H1 (cell line): ENCODE measurements at regions not wholly inside any gene's neighbourhood (a gene's known extent, or its start where the extent isn't known, plus 50 kb on each side); places are given as distances from the start of the nearest gene placed in this dataset.

Source experiments
- CTCF ChIA-PET: fragments of 300-600 bp; sonication (Branson Sonifier 250); formaldehyde crosslinking; loops from one replicate; lab custom pipeline; 2021; ENCODE audit not compliant: partially characterized antibody; lab: Charles Lee
- POLR2A ChIA-PET: fragments of 300-600 bp; sonication (Branson Sonifier 250); formaldehyde crosslinking; loops from one replicate; lab custom pipeline; 2021; ENCODE audit warnings: inconsistent platforms; ENCODE audit not compliant: partially characterized antibody; lab: Charles Lee
- DNase-seq, 2 experiments: peaks; one replicate each; pipeline versions ENCODE4 v3.0.0 to v3.0.0-alpha.2; 2010 to 2022; ENCODE audit warnings: low spot score in 2 of 2, low read depth in 1 of 2, mixed read lengths in 1 of 2
- FAIRE-seq: peaks from 2 replicates; lab custom pipeline; 2011; peaks lifted over from hg19 to GRCh38; lab: Jason Lieb, UNC
- H2AFZ ChIP-seq: 2 replicates; pipeline ENCODE4 v1.8.1; 2012; ENCODE audit warnings: low read length, inconsistent platforms
- H2AK5ac ChIP-seq: 2 replicates; pipeline ENCODE4 v1.6.1; 2013; ENCODE audit warnings: low read depth, low read length
- H2BK120ac ChIP-seq: replicated peaks from 2 replicates; pipeline ENCODE3; 2013; ENCODE audit warnings: low read depth, low read length, inconsistent platforms
- H2BK12ac ChIP-seq: 2 replicates; pipeline ENCODE4 v1.6.1; 2013; ENCODE audit warnings: low read depth, low read length
- H2BK15ac ChIP-seq: 2 replicates; pipeline ENCODE4 v1.6.1; 2013; ENCODE audit warnings: low read length
- H2BK20ac ChIP-seq: 2 replicates; pipeline ENCODE4 v1.6.1; 2013; ENCODE audit warnings: low read length
- H2BK5ac ChIP-seq: 2 replicates; pipeline ENCODE4 v1.6.1; 2013; ENCODE audit warnings: low read depth, low read length
- H3K14ac ChIP-seq: 2 replicates; pipeline ENCODE4 v1.6.1; 2013; ENCODE audit warnings: inconsistent platforms; ENCODE audit not compliant: insufficient read length
- H3K18ac ChIP-seq: 2 replicates; pipeline ENCODE4 v1.6.1; 2013; ENCODE audit warnings: low read length; ENCODE audit errors: extremely low read depth
- H3K23ac ChIP-seq: 2 replicates; pipeline ENCODE4 v1.6.1; 2013; ENCODE audit warnings: inconsistent platforms; ENCODE audit not compliant: insufficient read length
- H3K23me2 ChIP-seq: 2 replicates; pipeline ENCODE4 v1.6.1; 2013; ENCODE audit warnings: low read depth, low read length
- H3K27ac ChIP-seq: 2 replicates; pipeline ENCODE4 v1.6.1; 2011; ENCODE audit warnings: low read depth, low read length, inconsistent platforms
- H3K27me3 ChIP-seq, 4 experiments: replicated peaks in 1 of 4; 1 replicate in 1 of 4; 2 replicates in 3 of 4; pipeline versions ENCODE4 v1.6.1 to v1.8.1; 2011 to 2013; ENCODE audit warnings: low read length in 3 of 4, mild to moderate bottlenecking in 3 of 4, inconsistent platforms in 2 of 4, mixed read lengths in 2 of 4, moderate library complexity in 1 of 4; ENCODE audit not compliant: control insufficient read depth in 3 of 4, insufficient read depth in 3 of 4; ENCODE audit errors: extremely low read depth in 1 of 4
- H3K36me3 ChIP-seq, 4 experiments: 2 replicates each; pipeline versions ENCODE4 v1.6.1 to v1.8.1; 2011 to 2013; ENCODE audit warnings: mild to moderate bottlenecking in 4 of 4, low read length in 3 of 4, moderate library complexity in 2 of 4, control low read depth in 1 of 4, inconsistent platforms in 1 of 4; ENCODE audit not compliant: insufficient read depth in 4 of 4, control insufficient read depth in 2 of 4
- H3K4ac ChIP-seq: replicated peaks from 2 replicates; pipeline ENCODE3; 2013; ENCODE audit warnings: low read length, low read depth, mixed read lengths, inconsistent platforms; ENCODE audit not compliant: insufficient read length
- H3K4me1 ChIP-seq, 4 experiments: replicated peaks in 1 of 4; 1 replicate in 1 of 4; 2 replicates in 3 of 4; pipeline versions ENCODE4 v1.6.1 to v1.8.1; 2011 to 2013; ENCODE audit warnings: low read length in 3 of 4, inconsistent platforms in 2 of 4, mixed read lengths in 1 of 4; ENCODE audit not compliant: insufficient read depth in 4 of 4, control insufficient read depth in 3 of 4
- H3K4me2 ChIP-seq, 2 experiments: 2 replicates each; pipeline versions ENCODE4 v1.6.1 to v1.8.1; 2011 to 2013; ENCODE audit warnings: low read depth in 2 of 2, low read length in 2 of 2, control low read depth in 1 of 2, inconsistent platforms in 1 of 2, mild to moderate bottlenecking in 1 of 2; ENCODE audit not compliant: insufficient read depth in 1 of 2
- H3K4me3 ChIP-seq, 4 experiments: fragments of 200-600, 300-600 bp in 1 of 4; sonication (generic), shearing (Covaris generic), sonication (Bioruptor Twin) in 1 of 4; 2 replicates each; pipeline versions ENCODE4 v1.5.1 to v1.8.1; 2011 to 2016; ENCODE audit warnings: low read length in 4 of 4, low read depth in 3 of 4, control low read depth in 2 of 4, inconsistent platforms in 2 of 4, mild to moderate bottlenecking in 2 of 4, mixed read lengths in 1 of 4, moderate library complexity in 1 of 4; ENCODE audit not compliant: insufficient read depth in 2 of 4; ENCODE audit errors: extremely low read depth in 1 of 4
- H3K56ac ChIP-seq: replicated peaks from 2 replicates; pipeline ENCODE3; 2013; ENCODE audit warnings: low read depth, mild to moderate bottlenecking, mixed read lengths, low read length, inconsistent platforms; ENCODE audit not compliant: insufficient read length
- H3K79me1 ChIP-seq: 2 replicates; pipeline ENCODE4 v1.6.1; 2013; ENCODE audit warnings: low read depth, low read length, control low read depth
- H3K79me2 ChIP-seq, 2 experiments: 2 replicates each; pipeline versions ENCODE4 v1.6.1 to v1.8.1; 2012 to 2013; ENCODE audit warnings: low read length in 2 of 2, mild to moderate bottlenecking in 2 of 2, inconsistent platforms in 1 of 2; ENCODE audit not compliant: insufficient read depth in 2 of 2, control insufficient read depth in 1 of 2
- H3K9ac ChIP-seq, 4 experiments: replicated peaks in 1 of 4; 1 replicate in 1 of 4; 2 replicates in 3 of 4; pipeline versions ENCODE4 v1.6.1 to v1.8.1; 2011 to 2013; ENCODE audit warnings: low read depth in 3 of 4, low read length in 3 of 4, control low read depth in 2 of 4, mild to moderate bottlenecking in 2 of 4, moderate library complexity in 2 of 4, inconsistent platforms in 1 of 4; ENCODE audit errors: extremely low read depth in 1 of 4
- H3K9me3 ChIP-seq, 2 experiments: 2 replicates each; pipeline versions ENCODE4 v1.6.1 to v1.8.1; 2012 to 2013; ENCODE audit warnings: mild to moderate bottlenecking in 2 of 2, moderate library complexity in 2 of 2, control low read depth in 1 of 2, inconsistent platforms in 1 of 2, low read depth in 1 of 2, low read length in 1 of 2, mixed read lengths in 1 of 2; ENCODE audit not compliant: insufficient read depth in 2 of 2
- H4K20me1 ChIP-seq, 2 experiments: replicated peaks in 1 of 2; 2 replicates each; pipeline versions ENCODE3 to v1.8.1; 2011 to 2013; ENCODE audit warnings: inconsistent platforms in 2 of 2, low read length in 2 of 2, mild to moderate bottlenecking in 1 of 2; ENCODE audit not compliant: insufficient read depth in 2 of 2, control insufficient read depth in 1 of 2
- H4K5ac ChIP-seq: 2 replicates; pipeline ENCODE4 v1.6.1; 2013; ENCODE audit warnings: low read length, low read depth, mixed read lengths, inconsistent platforms; ENCODE audit not compliant: insufficient read length
- H4K8ac ChIP-seq: 2 replicates; pipeline ENCODE4 v1.8.0; 2013; ENCODE audit warnings: mild to moderate bottlenecking, moderate library complexity, low read length, inconsistent platforms; ENCODE audit not compliant: insufficient read depth; ENCODE audit errors: extremely low read depth
- H4K91ac ChIP-seq: replicated peaks from 2 replicates; pipeline ENCODE3; 2013; ENCODE audit warnings: low read length, mixed read lengths, inconsistent platforms; ENCODE audit not compliant: insufficient read length
- CEBPB ChIP-seq: IDR thresholded peaks from 2 replicates; pipeline ENCODE4 v1.6.1; 2012; ENCODE audit warnings: low read depth, low read length
- CTBP2 ChIP-seq: IDR thresholded peaks from 2 replicates; pipeline ENCODE4 v1.7.0; 2011; ENCODE audit warnings: borderline replicate concordance, mild to moderate bottlenecking, moderate library complexity, mixed read lengths, low read length; ENCODE audit not compliant: insufficient read depth, insufficient read length
- FOSL1 ChIP-seq: IDR thresholded peaks from 2 replicates; pipeline ENCODE4 v1.6.1; 2011; ENCODE audit warnings: mild to moderate bottlenecking, low read depth, low read length, moderate library complexity; ENCODE audit not compliant: insufficient read depth
- GTF2F1 ChIP-seq: IDR thresholded peaks from 2 replicates; pipeline ENCODE4 v1.6.1; 2012; ENCODE audit warnings: low read depth, low read length, improper control_type of control experiment, borderline replicate concordance
- HDAC2 ChIP-seq, 2 experiments: fragments of 300-600 bp in 1 of 2; sonication (generic) in 1 of 2; IDR thresholded peaks; 2 replicates each; pipeline ENCODE4 v1.6.1; 2011 to 2012; ENCODE audit warnings: low read depth in 2 of 2, low read length in 2 of 2, mild to moderate bottlenecking in 2 of 2, moderate library complexity in 2 of 2, borderline replicate concordance in 1 of 2, inconsistent platforms in 1 of 2
- SRF ChIP-seq: IDR thresholded peaks from 2 replicates; pipeline ENCODE4 v1.6.1; 2011; ENCODE audit warnings: mild to moderate bottlenecking, low read depth, low read length, moderate library complexity
- WGBS, 2 experiments: shearing (Covaris generic) in 1 of 2; methylation state at CpG; one replicate each; pipeline versions ENCODE4 v1.1.6 to v1.1.7; 2013 to 2015; ENCODE audit warnings: low lambda C conversion rate in 2 of 2, mixed read lengths in 2 of 2, inconsistent platforms in 1 of 2, low coverage in 1 of 2, missing lambda C conversion rate in 1 of 2; ENCODE audit not compliant: insufficient replicate concordance in 2 of 2, insufficient coverage in 1 of 2, insufficient read length in 1 of 2; ENCODE audit errors: extremely low coverage in 1 of 2, missing lambda C conversion rate in 1 of 2; 5-methylcytosine and 5-hydroxymethylcytosine counted together
- TF ChIP-seq, protein P1 (sequence below): IDR thresholded peaks from 2 replicates; pipeline ENCODE4 v1.6.1; 2012; ENCODE audit warnings: low read length, inconsistent platforms
- TF ChIP-seq, protein P2 (sequence below), 3 experiments: IDR thresholded peaks; 1 replicate in 2 of 3; 2 replicates in 1 of 3; pipeline versions ENCODE4 v1.5.1 to v1.6.1; 2011; ENCODE audit warnings: low read length in 3 of 3, mild to moderate bottlenecking in 3 of 3, inconsistent platforms in 2 of 3, low read depth in 1 of 3, moderate library complexity in 1 of 3; ENCODE audit not compliant: insufficient read depth in 1 of 3; ENCODE audit errors: control extremely low read depth in 1 of 3

DNA sequence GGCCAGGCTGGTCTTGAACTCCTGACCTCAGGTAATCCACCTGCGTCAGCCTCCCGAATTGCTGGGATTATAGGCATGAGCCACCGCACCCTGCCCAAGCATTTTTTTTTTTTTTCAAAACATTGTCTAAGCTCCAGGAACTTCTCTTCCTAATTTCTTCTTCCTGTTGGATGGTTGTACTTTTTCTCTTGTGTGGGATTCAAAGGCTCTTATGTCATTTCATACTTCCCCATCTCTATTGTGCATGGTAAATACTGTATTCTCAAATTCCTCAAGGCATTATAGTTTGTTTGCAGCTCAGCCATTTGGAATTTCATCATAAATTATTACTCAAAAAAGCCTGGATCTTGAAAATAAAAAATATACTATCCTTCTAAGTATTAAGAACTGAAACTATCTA is 199.1 kb upstream of the GADL1 start:
- Histone ChIP-seq H2BK15ac (no peak overlapping the region), H3K4ac (no peak overlapping the region), H3K79me1 (no peaks in the 10 kb centered on the region), H3K23me2 (no peaks in the 10 kb centered on the region), H2BK20ac (no peak overlapping the region), H2BK5ac (no peak overlapping the region), H2BK12ac (no peak overlapping the region), H3K4me3 (no peak overlapping the region), H3K18ac (no peak overlapping the region), H2AFZ (no peak overlapping the region), H4K20me1 (no peaks in the 10 kb centered on the region), H3K23ac (no peak overlapping the region), H4K91ac (no peak overlapping the region), H3K27ac (no peak overlapping the region), H3K4me2 (no peak overlapping the region), H2AK5ac (no peak overlapping the region), H3K9me3 (no peaks in the 10 kb centered on the region), H3K9ac (no peak overlapping the region), H4K5ac (no peak overlapping the region), H3K4me1 (no peaks in the 10 kb centered on the region), H3K79me2 (no peaks in the 10 kb centered on the region), H3K27me3 (no peaks in the 10 kb centered on the region), H4K8ac (no peak overlapping the region), H3K14ac (no peak overlapping the region), H3K56ac (no peak overlapping the region), H3K36me3 (no peaks in the 10 kb centered on the region), H2BK120ac (no peak overlapping the region)
- no peak for DNase-seq
- 100% methylated on average over 3 of the region's 3 CpGs; no CpG with 5 or more reads in 1 of the 2 experiments for WGBS, 2 experiments
- TF ChIP-seq, protein P1, sequence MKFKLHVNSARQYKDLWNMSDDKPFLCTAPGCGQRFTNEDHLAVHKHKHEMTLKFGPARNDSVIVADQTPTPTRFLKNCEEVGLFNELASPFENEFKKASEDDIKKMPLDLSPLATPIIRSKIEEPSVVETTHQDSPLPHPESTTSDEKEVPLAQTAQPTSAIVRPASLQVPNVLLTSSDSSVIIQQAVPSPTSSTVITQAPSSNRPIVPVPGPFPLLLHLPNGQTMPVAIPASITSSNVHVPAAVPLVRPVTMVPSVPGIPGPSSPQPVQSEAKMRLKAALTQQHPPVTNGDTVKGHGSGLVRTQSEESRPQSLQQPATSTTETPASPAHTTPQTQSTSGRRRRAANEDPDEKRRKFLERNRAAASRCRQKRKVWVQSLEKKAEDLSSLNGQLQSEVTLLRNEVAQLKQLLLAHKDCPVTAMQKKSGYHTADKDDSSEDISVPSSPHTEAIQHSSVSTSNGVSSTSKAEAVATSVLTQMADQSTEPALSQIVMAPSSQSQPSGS, result no peak
- TF ChIP-seq CTBP2 (no peak), HDAC2 (IDR thresholded peaks at IDR 0.05; ENCODE audit: borderline replicate concordance in 1 of 2, low read depth in 2 of 2, low read length in 2 of 2) (no peak), CEBPB (no peak), GTF2F1 (no peak), SRF (no peak), FOSL1 (no peak)
- TF ChIP-seq, protein P2, sequence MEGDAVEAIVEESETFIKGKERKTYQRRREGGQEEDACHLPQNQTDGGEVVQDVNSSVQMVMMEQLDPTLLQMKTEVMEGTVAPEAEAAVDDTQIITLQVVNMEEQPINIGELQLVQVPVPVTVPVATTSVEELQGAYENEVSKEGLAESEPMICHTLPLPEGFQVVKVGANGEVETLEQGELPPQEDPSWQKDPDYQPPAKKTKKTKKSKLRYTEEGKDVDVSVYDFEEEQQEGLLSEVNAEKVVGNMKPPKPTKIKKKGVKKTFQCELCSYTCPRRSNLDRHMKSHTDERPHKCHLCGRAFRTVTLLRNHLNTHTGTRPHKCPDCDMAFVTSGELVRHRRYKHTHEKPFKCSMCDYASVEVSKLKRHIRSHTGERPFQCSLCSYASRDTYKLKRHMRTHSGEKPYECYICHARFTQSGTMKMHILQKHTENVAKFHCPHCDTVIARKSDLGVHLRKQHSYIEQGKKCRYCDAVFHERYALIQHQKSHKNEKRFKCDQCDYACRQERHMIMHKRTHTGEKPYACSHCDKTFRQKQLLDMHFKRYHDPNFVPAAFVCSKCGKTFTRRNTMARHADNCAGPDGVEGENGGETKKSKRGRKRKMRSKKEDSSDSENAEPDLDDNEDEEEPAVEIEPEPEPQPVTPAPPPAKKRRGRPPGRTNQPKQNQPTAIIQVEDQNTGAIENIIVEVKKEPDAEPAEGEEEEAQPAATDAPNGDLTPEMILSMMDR (IDR thresholded peaks at IDR 0.05; ENCODE audit: control extremely low read depth in 1 of 3, insufficient read depth in 1 of 3, low read depth in 1 of 3, low read length in 3 of 3), result no peak
- no peak for FAIRE-seq
- POLR2A ChIA-PET, result no interaction called here
- CTCF ChIA-PET, result no interaction called here
